IMR-90 (cell line): ENCODE measurements at regions not wholly inside any gene's neighbourhood (a gene's known extent, or its start where the extent isn't known, plus 50 kb on each side); places are given as distances from the start of the nearest gene placed in this dataset.

Experiments
- ATAC-seq: fragments of 200-7000 bp; cut with Tn5 transposase; 2 replicates; pipeline ENCODE4 v1.9.1; 2020; ENCODE audit warnings: low read depth, mild to moderate bottlenecking, moderate library complexity
- BruUV-seq: library from RNA; stranded (reverse); fragments of 400-500 nt; replicated peaks from 2 replicates; lab custom pipeline; 2021; lab: Mats Ljungman, UMichigan
- CTCF ChIA-PET: fragments of 300-600 bp; formaldehyde crosslinking; extraction: SDS; loops from one replicate; lab custom pipeline; 2021; ENCODE audit warnings: antibody characterized with exemption; lab: Yijun Ruan, JAX
- POLR2A ChIA-PET: fragments of 300-600 bp; sonication (Branson Sonifier 250); formaldehyde crosslinking; loops from one replicate; lab custom pipeline; 2022; ENCODE audit warnings: antibody characterized with exemption; ENCODE audit not compliant: unreplicated experiment; lab: Charles Lee
- DNase-seq: peaks from one replicate; pipeline ENCODE4 v3.0.0; 2013
- H2AFZ ChIP-seq: replicated peaks from 2 replicates; pipeline ENCODE3; 2013; ENCODE audit warnings: low read length, mild to moderate bottlenecking; ENCODE audit not compliant: poor library complexity
- H2AK5ac ChIP-seq: 2 replicates; pipeline ENCODE4 v1.6.1; 2013; ENCODE audit warnings: low read depth, low read length, inconsistent platforms
- H2AK9ac ChIP-seq: replicated peaks from 2 replicates; pipeline ENCODE3; 2013; ENCODE audit warnings: mild to moderate bottlenecking, low read depth, low read length, moderate library complexity; ENCODE audit not compliant: poor library complexity
- H2BK120ac ChIP-seq: 2 replicates; pipeline ENCODE4 v1.6.1; 2013; ENCODE audit warnings: low read depth, low read length, inconsistent platforms
- H2BK15ac ChIP-seq: 3 replicates; pipeline ENCODE4 v1.6.1; 2013; ENCODE audit warnings: low read depth, low read length, inconsistent platforms
- H2BK20ac ChIP-seq: 2 replicates; pipeline ENCODE4 v1.6.1; 2013; ENCODE audit warnings: low read depth, mild to moderate bottlenecking, inconsistent platforms, low read length, moderate library complexity
- H2BK5ac ChIP-seq: 2 replicates; pipeline ENCODE4 v1.6.1; 2013; ENCODE audit warnings: mild to moderate bottlenecking, low read depth, low read length, inconsistent platforms; ENCODE audit not compliant: poor library complexity, severe bottlenecking
- H3K14ac ChIP-seq: replicated peaks from 2 replicates; pipeline ENCODE4 v1.6.1; 2013; ENCODE audit warnings: low read depth, low read length, inconsistent platforms
- H3K18ac ChIP-seq: 2 replicates; pipeline ENCODE4 v1.6.1; 2013; ENCODE audit warnings: low read depth, low read length, control low read depth
- H3K23ac ChIP-seq: 2 replicates; pipeline ENCODE4 v1.6.1; 2013; ENCODE audit warnings: low read depth, low read length, inconsistent platforms
- H3K27ac ChIP-seq: 2 replicates; pipeline ENCODE4 v1.5.1; 2013; ENCODE audit warnings: mild to moderate bottlenecking, control low read depth, low read length; ENCODE audit not compliant: insufficient read depth
- H3K27me3 ChIP-seq: 2 replicates; pipeline ENCODE4 v1.6.1; 2013; ENCODE audit warnings: low read length; ENCODE audit not compliant: control insufficient read depth, insufficient read depth
- H3K36me3 ChIP-seq: 2 replicates; pipeline ENCODE4 v1.6.1; 2013; ENCODE audit warnings: low read length, mixed read lengths; ENCODE audit not compliant: control insufficient read depth, insufficient read depth
- H3K4ac ChIP-seq: 2 replicates; pipeline ENCODE4 v1.6.1; 2013; ENCODE audit warnings: low read depth, low read length, inconsistent platforms
- H3K4me1 ChIP-seq: 2 replicates; pipeline ENCODE4 v1.6.1; 2013; ENCODE audit warnings: low read length, mixed read lengths; ENCODE audit not compliant: control insufficient read depth, insufficient read depth
- H3K4me2 ChIP-seq: 2 replicates; pipeline ENCODE4 v1.6.1; 2013; ENCODE audit warnings: low read depth, mild to moderate bottlenecking, control low read depth, low read length, moderate library complexity
- H3K4me3 ChIP-seq: 2 replicates; pipeline ENCODE4 v1.5.1; 2013; ENCODE audit warnings: low read depth, mild to moderate bottlenecking, control low read depth, low read length, moderate library complexity; ENCODE audit not compliant: insufficient read depth
- H3K56ac ChIP-seq: 2 replicates; pipeline ENCODE4 v1.6.1; 2013; ENCODE audit warnings: low read length, inconsistent platforms; ENCODE audit not compliant: insufficient read depth; ENCODE audit errors: extremely low read depth
- H3K79me1 ChIP-seq, 2 experiments: 2 replicates each; pipeline ENCODE4 v1.6.1; 2013; ENCODE audit warnings: low read length in 2 of 2, inconsistent platforms in 1 of 2, low read depth in 1 of 2
- H3K9ac ChIP-seq: 2 replicates; pipeline ENCODE4 v1.6.1; 2013; ENCODE audit warnings: low read depth, low read length, control low read depth
- H3K9me1 ChIP-seq: 2 replicates; pipeline ENCODE4 v1.6.1; 2013; ENCODE audit warnings: low read length, inconsistent platforms; ENCODE audit not compliant: insufficient read depth
- H3K9me3 ChIP-seq: 2 replicates; pipeline ENCODE4 v1.6.1; 2013; ENCODE audit warnings: low read length; ENCODE audit not compliant: control insufficient read depth, insufficient read depth
- H4K20me1 ChIP-seq: 2 replicates; pipeline ENCODE4 v1.6.1; 2013; ENCODE audit warnings: low read length, inconsistent platforms; ENCODE audit not compliant: insufficient read depth
- H4K5ac ChIP-seq: 2 replicates; pipeline ENCODE4 v1.6.1; 2013; ENCODE audit warnings: mild to moderate bottlenecking, low read depth, low read length, control low read depth
- H4K8ac ChIP-seq, 2 experiments: 2 replicates each; pipeline ENCODE4 v1.6.1; 2013; ENCODE audit warnings: low read depth in 2 of 2, low read length in 2 of 2, control low read depth in 1 of 2, inconsistent platforms in 1 of 2
- H4K91ac ChIP-seq: 2 replicates; pipeline ENCODE4 v1.6.1; 2013; ENCODE audit warnings: low read depth, low read length, inconsistent platforms; ENCODE audit not compliant: insufficient read depth
- CEBPB ChIP-seq: IDR thresholded peaks from 2 replicates; pipeline ENCODE4 v1.6.1; 2012; ENCODE audit warnings: low read depth, low read length, improper control_type of control experiment
- CTCF ChIP-seq: conservative IDR thresholded peaks from 2 replicates; pipeline ENCODE4 v1.5.1; 2012; ENCODE audit warnings: mild to moderate bottlenecking, low read depth, low read length, improper control_type of control experiment
- FOS ChIP-seq: fragments of 150-350 bp; IDR thresholded peaks from 2 replicates; pipeline ENCODE4 v1.6.1; 2016; ENCODE audit warnings: low read depth, low read length
- NFE2L2 ChIP-seq: fragments of 150-350 bp; IDR thresholded peaks from 2 replicates; pipeline ENCODE4 v1.6.1; 2016; ENCODE audit warnings: low read depth, mild to moderate bottlenecking, low read length
- SMC3 ChIP-seq: fragments of 150-350 bp; IDR thresholded peaks from 2 replicates; pipeline ENCODE4 v1.6.1; 2016; ENCODE audit warnings: low read depth, mild to moderate bottlenecking, antibody characterized with exemption, low read length, moderate library complexity
- dilution Hi-C: fragments of 300-500 bp; cut with HindIII; formaldehyde crosslinking; loops from one replicate; pipeline ENCODE4 v1.14.3; 2018; ENCODE audit warnings: low sequenced_read_pairs; ENCODE audit not compliant: unreplicated experiment
- in situ Hi-C: fragments of 300-500 bp; cut with MboI; formaldehyde crosslinking; loops from 3 replicates; pipeline ENCODE4 v1.14.3; 2019; ENCODE audit warnings: low sequenced_read_pairs, inconsistent platforms, mixed read lengths
- intact Hi-C: fragments of 100-400 bp; cut with micrococcal nuclease; formaldehyde crosslinking; loops from 2 replicates; pipeline ENCODE4 v1.10.0; 2022

DNA sequence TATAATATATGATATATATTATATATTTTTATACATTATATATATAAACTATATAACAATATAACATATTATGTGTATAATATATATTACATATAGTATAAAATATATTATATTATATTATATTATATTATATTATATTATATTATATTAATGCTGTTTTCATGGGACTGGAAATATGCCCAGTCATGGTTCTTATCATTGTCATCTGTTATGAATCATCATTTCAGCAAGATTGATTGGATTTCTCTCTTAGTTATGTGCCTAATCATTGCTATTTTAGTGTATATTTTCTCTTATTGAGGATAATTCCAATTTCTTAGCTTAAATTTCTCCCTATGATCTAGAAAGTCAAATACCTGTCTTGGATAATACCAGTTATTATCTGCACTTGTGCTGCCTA, 617.8 kb downstream of the TRIB2 start:
- intact Hi-C loops, result no loop called here
- no peaks in the 10 kb centered on the region for H3K9me1 ChIP-seq
- BruUV-seq, result no TSS peak
- DNase-seq (no peak), ATAC-seq (no peak)
- no peak overlapping the region for H2AK5ac ChIP-seq
- ChIA-PET CTCF (no interaction called here), POLR2A (no interaction called here)
- H3K27ac ChIP-seq, result no peak overlapping the region
- in situ Hi-C loops, result no loop called here
- H3K9me3 ChIP-seq, result peaks cover 7% of the 10 kb centered on the region
- TF ChIP-seq CEBPB, result no peak
- TF ChIP-seq FOS, result no peak
- TF ChIP-seq NFE2L2, result peak; percentile 60
- TF ChIP-seq SMC3, result no peak
- TF ChIP-seq CTCF, result no peak
- no peak overlapping the region for H2BK120ac ChIP-seq
- H2BK5ac ChIP-seq, result no peak overlapping the region
- no peak overlapping the region for H4K8ac ChIP-seq
- no peak overlapping the region for H3K4me2 ChIP-seq
- no peaks in the 10 kb centered on the region for H3K36me3 ChIP-seq
- no peak overlapping the region for H2AFZ ChIP-seq
- no peak overlapping the region for H2AK9ac ChIP-seq
- H3K79me1 ChIP-seq, result no peaks in the 10 kb centered on the region
- H3K4me1 ChIP-seq, result no peaks in the 10 kb centered on the region
- H3K23ac ChIP-seq, result no peak overlapping the region
- H3K4ac ChIP-seq, result no peak overlapping the region
- H3K56ac ChIP-seq, result no peak overlapping the region
- H4K20me1 ChIP-seq, result no peaks in the 10 kb centered on the region
- H2BK15ac ChIP-seq, result no peak overlapping the region
- H3K9ac ChIP-seq, result no peak overlapping the region
- no peak overlapping the region for H2BK20ac ChIP-seq
- H4K5ac ChIP-seq, result no peak overlapping the region
- no peak overlapping the region for H3K14ac ChIP-seq
- H3K4me3 ChIP-seq, result no peak overlapping the region
- H3K27me3 ChIP-seq, result no peaks in the 10 kb centered on the region
- no peak overlapping the region for H3K18ac ChIP-seq
- no peak overlapping the region for H4K91ac ChIP-seq
- dilution Hi-C loops, result no loop called here
